ENCODE measurements at regions not wholly inside any gene's neighbourhood (a gene's known extent, or its start where the extent isn't known, plus 50 kb on each side); places are given as distances from the start of the nearest gene placed in this dataset.
"Not testable (repeated sequence)": the region's sequence is repeated elsewhere in the genome, so short reads cannot be mapped to it uniquely, and the experiment has no call there.

- H3K4me1 ChIP-seq (ENCODE audit: control insufficient read depth in 1 of 2, extremely low read depth in 1 of 2, insufficient read depth in 2 of 2, low read length in 2 of 2), result no peaks in the 10 kb centered on the region
- Mint-ChIP-seq H3K27ac (no peak overlapping the region), H3K9me3 (peaks cover 0 to 23% (median 0%) of the 10 kb centered on the region in 3 donors), H3K4me1 (no peaks in the 10 kb centered on the region), H3K4me3 (no peak overlapping the region), H3K36me3 (no peaks in the 10 kb centered on the region), H3K27me3 (peaks cover 8 to 20% of the 10 kb centered on the region in 2 donors)
- H3K36me3 ChIP-seq (ENCODE audit: control insufficient read depth in 2 of 2, extremely low read depth in 1 of 2, insufficient read depth in 1 of 2, low read length in 1 of 2), result no peaks in the 10 kb centered on the region
- ChIA-PET POLR2A (no interaction called here), CTCF (interaction anchor here (0.6 kb wide), 2 partner anchors 11 to 19 kb away, joined by 4 to 6 read pairs; no protein-coding TSS in a partner anchor)
- no peak overlapping the region for H3K4me3 ChIP-seq (ENCODE audit: control insufficient read depth in 1 of 2, extremely low read depth in 1 of 2, low read length in 1 of 2)
- no peak overlapping the region for H3K27ac ChIP-seq (ENCODE audit: low read length)
- peaks cover 0 to 3% of the 10 kb centered on the region in 2 experiments for H3K27me3 ChIP-seq (replicated peaks in 1 of 2; ENCODE audit: control insufficient read depth in 2 of 2, extremely low read depth in 1 of 2, insufficient read depth in 2 of 2, low read length in 1 of 2)
- no peak for DNase-seq
- no peak for ATAC-seq (replicated peaks in 1 of 4)
- no peaks in the 10 kb centered on the region for H3K9me3 ChIP-seq
Measured at GRCh38 chr13:52916486-52916990, 68.1 kb upstream of the PCDH8 start.

- H3K27ac Mint-ChIP-seq, result no peak overlapping the region
- H3K4me1 ChIP-seq (ENCODE audit: control insufficient read depth in 1 of 2, extremely low read depth in 1 of 2, insufficient read depth in 2 of 2, low read length in 2 of 2), result no peaks in the 10 kb centered on the region
- peaks cover 0 to 6% of the 10 kb centered on the region in 2 experiments for H3K27me3 ChIP-seq (replicated peaks in 1 of 2; ENCODE audit: control insufficient read depth in 2 of 2, extremely low read depth in 1 of 2, insufficient read depth in 2 of 2, low read length in 1 of 2)
- H3K27me3 Mint-ChIP-seq, result peaks cover 2 to 12% of the 10 kb centered on the region in 2 donors
- H3K36me3 Mint-ChIP-seq, result no peaks in the 10 kb centered on the region
- POLR2A ChIA-PET, result no interaction called here
- H3K36me3 ChIP-seq (ENCODE audit: control insufficient read depth in 2 of 2, extremely low read depth in 1 of 2, insufficient read depth in 1 of 2, low read length in 1 of 2), result no peaks in the 10 kb centered on the region
- no peak overlapping the region for H3K27ac ChIP-seq (ENCODE audit: low read length)
- no peaks in the 10 kb centered on the region for H3K4me1 Mint-ChIP-seq
- CTCF ChIA-PET, result interaction anchor here in 1 of 2 donors (1.4 kb wide), 1 partner anchor 14 kb away, joined by 4 read pairs; no protein-coding TSS in a partner anchor
- DNase-seq (no peak), ATAC-seq (replicated peaks in 1 of 4) (no peak)
- H3K9me3 ChIP-seq, result no peaks in the 10 kb centered on the region
- 80% methylated on average over 2 of the region's 2 CpGs for WGBS (ENCODE audit: insufficient coverage)
- no peak overlapping the region for H3K4me3 ChIP-seq (ENCODE audit: control insufficient read depth in 1 of 2, extremely low read depth in 1 of 2, low read length in 1 of 2)
- no peak overlapping the region for H3K4me3 Mint-ChIP-seq
- H3K9me3 Mint-ChIP-seq, result peaks cover 0 to 9% (median 0%) of the 10 kb centered on the region in 3 donors
Measured at GRCh38 chr13:52911340-52911739, 62.9 kb upstream of the PCDH8 start.

GRCh38 chr13:52910318-52910717 is 61.9 kb upstream of the PCDH8 start:
- H3K9me3 ChIP-seq; ATAC-seq (replicated peaks in 1 of 4); H3K9me3 Mint-ChIP-seq; H3K27ac Mint-ChIP-seq; H3K4me3 Mint-ChIP-seq; H3K27ac ChIP-seq (ENCODE audit: low read length); H3K4me1 Mint-ChIP-seq; H3K36me3 ChIP-seq (ENCODE audit: control insufficient read depth in 2 of 2, extremely low read depth in 1 of 2, insufficient read depth in 1 of 2, low read length in 1 of 2); H3K4me3 ChIP-seq (ENCODE audit: control insufficient read depth in 1 of 2, extremely low read depth in 1 of 2, low read length in 1 of 2); H3K27me3 ChIP-seq (replicated peaks in 1 of 2; ENCODE audit: control insufficient read depth in 2 of 2, extremely low read depth in 1 of 2, insufficient read depth in 2 of 2, low read length in 1 of 2); H3K4me1 ChIP-seq (ENCODE audit: control insufficient read depth in 1 of 2, extremely low read depth in 1 of 2, insufficient read depth in 2 of 2, low read length in 2 of 2); H3K36me3 Mint-ChIP-seq; POLR2A ChIA-PET; DNase-seq: not testable (repeated sequence)
- peaks cover 10 to 15% of the 10 kb centered on the region in 2 donors for H3K27me3 Mint-ChIP-seq
- CTCF ChIA-PET, result interaction anchor here in 1 of 2 donors (1.4 kb wide), 1 partner anchor 13 kb away, joined by 4 read pairs; no protein-coding TSS in a partner anchor
- no CpG with 5 or more reads among the region's 2 CpGs for WGBS (ENCODE audit: insufficient coverage)

- H3K27me3 Mint-ChIP-seq, result peaks cover 20 to 22% of the 10 kb centered on the region in 2 donors
- peaks cover 0 to 8% of the 10 kb centered on the region in 2 experiments for H3K27me3 ChIP-seq (replicated peaks in 1 of 2; ENCODE audit: control insufficient read depth in 2 of 2, extremely low read depth in 1 of 2, insufficient read depth in 2 of 2, low read length in 1 of 2)
- no peak overlapping the region for H3K27ac Mint-ChIP-seq
- CTCF ChIA-PET, result interaction anchor here in 1 of 2 donors (0.7 kb wide), 1 partner anchor 10 kb away, joined by 4 read pairs; no protein-coding TSS in a partner anchor
- no peaks in the 10 kb centered on the region for H3K9me3 ChIP-seq
- POLR2A ChIA-PET, result no interaction called here
- DNase-seq, result no peak
- no peaks in the 10 kb centered on the region for H3K4me1 Mint-ChIP-seq
- H3K27ac ChIP-seq (ENCODE audit: low read length), result no peak overlapping the region
- no peaks in the 10 kb centered on the region for H3K4me1 ChIP-seq (ENCODE audit: control insufficient read depth in 1 of 2, extremely low read depth in 1 of 2, insufficient read depth in 2 of 2, low read length in 2 of 2)
- WGBS (ENCODE audit: insufficient coverage), result 38% methylated on average over 10 of the region's 20 CpGs
- no peaks in the 10 kb centered on the region for H3K36me3 ChIP-seq (ENCODE audit: control insufficient read depth in 2 of 2, extremely low read depth in 1 of 2, insufficient read depth in 1 of 2, low read length in 1 of 2)
- H3K9me3 Mint-ChIP-seq, result peaks cover 0 to 3% (median 0%) of the 10 kb centered on the region in 3 donors
- ATAC-seq (replicated peaks in 1 of 4), result no peak
- no peak overlapping the region for H3K4me3 Mint-ChIP-seq
- no peak overlapping the region for H3K4me3 ChIP-seq (ENCODE audit: control insufficient read depth in 1 of 2, extremely low read depth in 1 of 2, low read length in 1 of 2)
- no peaks in the 10 kb centered on the region for H3K36me3 Mint-ChIP-seq
Measured at GRCh38 chr13:52906122-52906903, 57.9 kb upstream of the PCDH8 start.

- H3K27ac ChIP-seq (ENCODE audit: low read length), result no peak overlapping the region
- Mint-ChIP-seq H3K4me1 (no peaks in the 10 kb centered on the region), H3K9me3 (no peaks in the 10 kb centered on the region), H3K27me3 (peaks cover 19 to 20% of the 10 kb centered on the region in 2 donors), H3K27ac (no peak overlapping the region), H3K36me3 (no peaks in the 10 kb centered on the region), H3K4me3 (no peak overlapping the region)
- no peaks in the 10 kb centered on the region for H3K36me3 ChIP-seq (ENCODE audit: control insufficient read depth in 2 of 2, extremely low read depth in 1 of 2, insufficient read depth in 1 of 2, low read length in 1 of 2)
- no CpG with 5 or more reads among the region's 1 CpG for WGBS (ENCODE audit: insufficient coverage)
- ChIA-PET POLR2A (no interaction called here), CTCF (interaction anchor here in 1 of 2 donors (0.7 kb wide), 1 partner anchor 10 kb away, joined by 4 read pairs; no protein-coding TSS in a partner anchor)
- no peaks in the 10 kb centered on the region for H3K9me3 ChIP-seq
- H3K27me3 ChIP-seq (replicated peaks in 1 of 2; ENCODE audit: control insufficient read depth in 2 of 2, extremely low read depth in 1 of 2, insufficient read depth in 2 of 2, low read length in 1 of 2), result peaks cover 0 to 8% of the 10 kb centered on the region in 2 experiments
- H3K4me1 ChIP-seq (ENCODE audit: control insufficient read depth in 1 of 2, extremely low read depth in 1 of 2, insufficient read depth in 2 of 2, low read length in 2 of 2), result no peaks in the 10 kb centered on the region
- no peak overlapping the region for H3K4me3 ChIP-seq (ENCODE audit: control insufficient read depth in 1 of 2, extremely low read depth in 1 of 2, low read length in 1 of 2)
- DNase-seq, result no peak
- ATAC-seq (replicated peaks in 1 of 4), result no peak
Measured at GRCh38 chr13:52905701-52906100, 57.3 kb upstream of the PCDH8 start.

GRCh38 chr13:52903320-52903719 is 54.9 kb upstream of the PCDH8 start:
- Mint-ChIP-seq H3K4me1 (no peaks in the 10 kb centered on the region), H3K36me3 (no peaks in the 10 kb centered on the region), H3K4me3 (no peak overlapping the region), H3K9me3 (no peaks in the 10 kb centered on the region), H3K27me3 (peaks cover 16 to 20% of the 10 kb centered on the region in 2 donors), H3K27ac (no peak overlapping the region)
- WGBS (ENCODE audit: insufficient coverage), result no CpG with 5 or more reads among the region's 4 CpGs
- ChIA-PET CTCF (no interaction called here), POLR2A (no interaction called here)
- H3K27ac ChIP-seq (ENCODE audit: low read length), result no peak overlapping the region
- H3K4me1 ChIP-seq (ENCODE audit: control insufficient read depth in 1 of 2, extremely low read depth in 1 of 2, insufficient read depth in 2 of 2, low read length in 2 of 2), result no peaks in the 10 kb centered on the region
- ATAC-seq (replicated peaks in 1 of 4) (no peak), DNase-seq (no peak)
- H3K27me3 ChIP-seq (replicated peaks in 1 of 2; ENCODE audit: control insufficient read depth in 2 of 2, extremely low read depth in 1 of 2, insufficient read depth in 2 of 2, low read length in 1 of 2), result peaks cover 0 to 8% of the 10 kb centered on the region in 2 experiments
- no peaks in the 10 kb centered on the region for H3K9me3 ChIP-seq
- no peak overlapping the region for H3K4me3 ChIP-seq (ENCODE audit: control insufficient read depth in 1 of 2, extremely low read depth in 1 of 2, low read length in 1 of 2)
- H3K36me3 ChIP-seq (ENCODE audit: control insufficient read depth in 2 of 2, extremely low read depth in 1 of 2, insufficient read depth in 1 of 2, low read length in 1 of 2), result no peaks in the 10 kb centered on the region

Data from T-cell (primary cell).